KBM-7 (cell line): ENCODE measurements at regions not wholly inside any gene's neighbourhood (a gene's known extent, or its start where the extent isn't known, plus 50 kb on each side); places are given as distances from the start of the nearest gene placed in this dataset.
"Not testable (repeated sequence)": the region's sequence is repeated elsewhere in the genome, so short reads cannot be mapped to it uniquely, and the experiment has no call there.

Source experiments
- DNase-seq: peaks from one replicate; pipeline ENCODE4 v3.0.0-alpha.2; 2015
- in situ Hi-C: fragments of 300-500 bp; cut with MboI; formaldehyde crosslinking; loops from 2 replicates; pipeline ENCODE4 v1.14.3; 2020; ENCODE audit warnings: low sequenced_read_pairs, low pct_unique_long_range_greater_than_20kb, mixed read lengths

GRCh38 chr15:88965097-88965496 lies 51.9 kb upstream of the MFGE8 start:
- in situ Hi-C loops, DNase-seq: not testable (repeated sequence)

GRCh38 chr15:88970232-88970631 lies 57.1 kb upstream of the MFGE8 start:
- no peak for DNase-seq
- in situ Hi-C loops: no loop called here

GRCh38 chr15:88974392-88974791 lies 61.2 kb upstream of the MFGE8 start:
- no peak for DNase-seq
- in situ Hi-C loops: no loop called here

GRCh38 chr15:88975891-88976290 lies 62.7 kb upstream of the MFGE8 start:
- DNase-seq: no peak
- in situ Hi-C loops: no loop called here

- DNase-seq: no peak
- in situ Hi-C loops: no loop called here
These were observed 63.5 kb upstream of the MFGE8 start for GRCh38 chr15:88976656-88977055.

GRCh38 chr15:88979674-88980073 lies 66.5 kb upstream of the MFGE8 start:
- DNase-seq: no peak
- in situ Hi-C loops: no loop called here

GRCh38 chr15:88980498-88980897 lies 67.3 kb upstream of the MFGE8 start:
- in situ Hi-C loops: no loop called here
- DNase-seq: no peak

- DNase-seq: no peak
- in situ Hi-C loops: no loop called here
These were observed 68.4 kb upstream of the MFGE8 start for GRCh38 chr15:88981244-88982215.

- in situ Hi-C loops: no loop called here
- no peak for DNase-seq
These were observed 69.2 kb upstream of the MFGE8 start for GRCh38 chr15:88982304-88982945.

- in situ Hi-C loops: no loop called here
- no peak for DNase-seq
These were observed 69.8 kb upstream of the MFGE8 start for GRCh38 chr15:88982946-88983342.

GRCh38 chr15:88983861-88984429 lies 70.8 kb upstream of the MFGE8 start:
- in situ Hi-C loops: no loop called here
- no peak for DNase-seq

GRCh38 chr15:88985547-88986393 lies 72.6 kb upstream of the MFGE8 start:
- peak; percentile 34 for DNase-seq
- in situ Hi-C loops: no loop called here

- DNase-seq: no peak
- in situ Hi-C loops: no loop called here
These were observed 73.9 kb upstream of the MFGE8 start for GRCh38 chr15:88986949-88987590.

GRCh38 chr15:88987591-88987933 lies 74.4 kb upstream of the MFGE8 start:
- in situ Hi-C loops: no loop called here
- DNase-seq: no peak

GRCh38 chr15:88987934-88988671 lies 74.9 kb upstream of the MFGE8 start:
- in situ Hi-C loops: no loop called here
- DNase-seq: no peak

GRCh38 chr15:88989578-88989977 lies 76.4 kb upstream of the MFGE8 start:
- DNase-seq: no peak
- in situ Hi-C loops: no loop called here

GRCh38 chr15:88990185-88990679 lies 77.1 kb upstream of the MFGE8 start:
- DNase-seq: no peak

GRCh38 chr15:88992216-88992615 lies 79.0 kb upstream of the MFGE8 start:
- in situ Hi-C loops: no loop called here
- no peak for DNase-seq

More at GRCh38 chr15:88990185-88990679, 77.1 kb upstream of the MFGE8 start:
- in situ Hi-C loops: no loop called here
